Amygdala (tissue), 56 donors: ENCODE measurements at regions not wholly inside any gene's neighbourhood (a gene's known extent, or its start where the extent isn't known, plus 50 kb on each side); places are given as distances from the start of the nearest gene placed in this dataset.

Source experiments
- DNase-seq, 56 donors: peaks; one replicate each; lab custom pipeline; 2025; lab: John Stamatoyannopoulos, UW

DNA sequence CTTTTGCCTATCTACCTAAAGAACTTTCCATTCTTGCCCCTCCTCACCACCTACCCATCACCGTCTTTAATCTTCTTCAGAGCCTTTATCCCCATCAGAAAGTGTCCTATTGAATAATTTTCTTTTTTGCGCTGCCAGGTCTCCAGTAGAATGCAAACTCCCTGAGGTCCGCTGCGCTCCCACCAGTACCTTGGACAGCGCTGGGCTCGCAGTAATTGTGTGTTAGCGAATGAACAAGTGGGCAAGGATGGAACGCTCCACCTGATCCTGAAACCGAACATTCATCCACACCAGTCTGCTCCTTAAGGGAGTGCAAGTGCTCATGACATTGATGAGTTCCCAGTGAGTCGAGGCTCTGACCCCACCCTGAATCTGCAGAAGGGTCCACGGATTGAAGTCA, 391.2 kb downstream of the CDH26 start:
- no peak for DNase-seq

DNA sequence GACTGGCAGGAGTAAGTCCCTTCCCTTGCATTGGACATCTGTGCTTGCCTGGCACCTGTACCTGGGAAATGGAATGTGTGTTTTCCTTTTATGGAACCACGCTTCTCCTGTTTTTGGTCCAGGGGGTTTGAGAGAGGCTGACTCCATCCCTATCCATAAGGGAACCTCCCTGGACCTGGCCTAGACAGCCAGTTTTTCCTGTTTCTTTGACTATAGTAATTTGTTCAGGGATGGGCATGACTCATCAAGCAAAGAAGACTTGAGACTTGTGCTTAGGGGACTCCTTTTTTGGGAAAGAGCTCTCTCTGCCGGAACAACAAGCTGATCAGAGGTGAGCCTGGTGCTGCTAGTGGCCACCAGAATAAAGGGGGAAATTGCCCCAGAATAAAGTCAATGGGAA, 393.8 kb downstream of the CDH26 start:
- no peak for DNase-seq

DNA sequence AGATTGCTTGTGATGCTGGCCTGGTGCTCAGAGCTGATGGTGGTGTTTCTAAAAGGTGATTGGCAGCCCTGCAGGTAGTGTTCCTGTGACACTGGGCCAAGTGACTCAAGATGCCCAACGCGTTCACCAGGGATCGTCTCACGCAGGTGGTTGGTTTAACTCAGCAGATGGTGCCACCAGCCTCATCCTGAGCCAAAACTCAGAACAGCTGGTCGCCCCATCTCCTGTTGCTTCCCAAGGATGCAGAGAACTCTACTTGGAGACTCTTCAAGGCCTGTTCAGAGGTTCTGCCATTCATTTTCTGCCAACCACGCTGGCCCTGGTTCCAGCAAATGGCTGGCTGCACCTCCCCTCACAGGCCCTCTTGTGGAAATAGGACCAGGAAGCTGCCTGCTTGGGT, 394.4 kb downstream of the CDH26 start:
- DNase-seq, result no peak

DNA sequence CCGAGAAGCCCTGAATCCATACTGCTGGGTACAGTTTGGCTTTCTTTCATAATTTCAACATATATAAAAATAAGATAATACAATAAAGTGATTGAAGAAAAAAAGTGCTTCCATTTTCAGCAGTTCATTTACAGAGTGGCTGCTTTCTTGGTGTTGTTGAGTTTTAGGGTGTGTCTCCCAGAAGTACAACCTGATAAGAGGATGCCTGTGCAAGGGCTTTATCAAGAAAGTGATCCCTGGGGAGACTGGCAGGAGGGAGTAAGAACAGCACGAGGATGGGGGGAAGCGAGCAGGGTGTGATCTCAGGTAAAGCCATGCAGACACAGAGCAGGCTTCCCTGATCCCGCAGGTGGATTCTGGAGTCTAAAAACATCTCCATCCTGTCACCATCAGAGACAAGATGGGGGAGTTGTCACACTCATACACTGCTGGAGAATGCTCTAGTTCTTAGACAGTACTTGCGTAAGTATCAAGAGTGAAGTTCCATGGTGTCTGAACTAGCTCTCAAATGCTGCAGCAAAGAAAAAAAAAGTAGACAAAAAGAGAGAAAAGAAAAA, 395.9 kb downstream of the CDH26 start:
- DNase-seq, result no peak

DNA sequence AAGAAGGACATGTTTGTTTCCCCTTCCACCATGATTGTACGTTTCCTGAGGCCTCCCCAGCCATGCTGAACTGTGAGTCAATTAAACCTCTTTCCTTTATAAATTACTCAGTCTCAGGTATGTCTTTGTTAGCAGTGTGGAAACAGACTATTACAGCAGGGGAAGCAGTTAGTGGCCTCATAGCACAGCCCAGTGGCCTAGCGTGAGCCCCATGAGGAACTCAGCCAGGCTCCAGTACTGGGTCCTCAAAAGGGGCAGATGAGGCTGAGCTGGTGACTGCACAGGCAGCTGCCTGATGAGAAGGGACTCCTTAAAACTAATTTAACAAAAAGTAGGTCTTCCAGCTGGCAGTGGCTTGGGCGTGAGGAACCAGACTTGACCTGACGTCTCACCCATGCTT, 399.9 kb downstream of the CDH26 start:
- DNase-seq, result no peak

DNA sequence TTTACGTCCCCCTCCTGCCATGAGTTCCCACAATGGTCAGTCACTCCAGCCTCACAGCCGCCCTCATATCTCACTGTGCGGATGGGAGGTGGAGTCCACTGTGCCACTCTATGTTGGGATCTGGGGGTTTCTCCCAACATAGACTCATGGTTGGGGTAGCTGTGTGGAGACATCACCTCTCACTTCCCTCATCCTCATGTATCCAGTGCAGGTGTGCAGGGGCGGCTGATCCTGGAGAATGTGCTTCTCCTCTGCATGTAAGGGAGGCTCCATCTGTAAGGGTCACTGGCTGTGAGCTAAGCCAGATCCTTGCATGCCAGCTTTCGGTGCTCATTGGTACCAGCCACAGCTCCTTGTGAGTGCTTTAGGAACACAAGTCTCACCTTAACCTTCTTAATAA, 400.8 kb downstream of the CDH26 start:
- DNase-seq, result no peak

DNA sequence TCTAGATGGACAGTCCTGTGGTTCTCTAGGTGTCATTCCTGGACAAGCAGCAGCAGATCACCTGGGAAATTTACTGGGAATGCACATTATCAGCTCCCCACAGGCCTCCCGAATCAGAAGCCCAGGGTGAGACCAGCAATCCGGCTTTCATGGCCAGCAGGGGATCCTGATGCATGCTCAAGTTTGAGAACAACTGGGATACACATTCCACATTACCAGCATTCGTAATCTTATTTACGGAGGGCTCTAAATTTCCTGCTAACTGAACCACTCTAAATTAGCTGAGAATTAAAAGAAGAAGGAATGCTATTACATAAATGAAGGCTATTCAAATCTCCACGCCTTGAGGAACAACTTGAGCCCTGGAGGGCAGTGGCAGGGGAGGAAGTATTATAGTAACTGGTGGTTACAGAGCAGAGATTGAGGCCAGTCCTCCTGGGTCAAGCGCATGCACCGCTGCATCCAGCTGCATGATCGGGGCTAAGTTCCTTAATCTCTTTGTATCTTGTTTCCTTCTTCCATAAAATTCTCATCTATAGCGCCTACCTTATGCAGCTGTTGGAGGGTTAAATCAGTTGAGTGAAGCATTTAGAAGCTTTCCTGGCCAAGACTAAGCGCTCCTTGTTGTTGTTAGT, 403.7 kb downstream of the CDH26 start:
- DNase-seq, result no peak

DNA sequence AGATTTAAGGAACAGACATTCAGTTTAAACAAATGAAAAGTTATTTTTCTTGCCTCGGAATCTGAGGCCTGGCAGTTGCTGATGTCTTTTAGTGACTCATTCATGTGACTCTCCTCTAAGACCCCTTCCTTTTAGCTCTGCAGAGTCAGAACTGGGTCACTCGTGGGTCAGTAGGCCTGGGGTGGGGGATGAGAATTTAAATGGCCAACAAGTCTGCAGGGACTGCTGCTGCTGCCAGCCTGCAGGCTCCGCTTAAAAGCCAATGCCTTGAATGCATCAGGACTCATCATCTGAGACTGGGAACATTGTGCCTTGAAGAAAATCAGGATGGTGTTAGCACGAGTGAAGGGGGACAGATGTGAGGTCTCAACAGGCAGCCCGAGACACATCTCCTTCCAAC, 404.3 kb downstream of the CDH26 start:
- no peak for DNase-seq

DNA sequence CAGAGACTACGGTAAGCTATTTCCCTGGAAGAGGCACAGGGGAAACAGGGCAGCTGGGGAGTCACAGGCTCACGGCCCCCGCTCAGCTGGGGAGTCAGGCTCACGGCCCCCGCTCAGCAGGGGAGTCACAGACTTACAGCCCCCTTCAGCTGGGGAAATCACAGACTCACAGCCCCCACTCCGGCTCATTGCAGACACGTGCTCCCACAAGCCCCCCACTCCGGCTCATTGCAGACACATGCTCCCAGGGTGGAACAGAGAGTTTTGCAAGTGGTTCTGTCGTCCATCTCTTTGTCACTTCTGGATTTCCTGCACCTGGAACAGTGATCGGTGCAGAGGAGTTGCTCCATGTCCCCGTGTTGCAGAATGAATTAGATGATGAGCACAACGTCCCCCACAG, 405.5 kb downstream of the CDH26 start:
- DNase-seq, result no peak

DNA sequence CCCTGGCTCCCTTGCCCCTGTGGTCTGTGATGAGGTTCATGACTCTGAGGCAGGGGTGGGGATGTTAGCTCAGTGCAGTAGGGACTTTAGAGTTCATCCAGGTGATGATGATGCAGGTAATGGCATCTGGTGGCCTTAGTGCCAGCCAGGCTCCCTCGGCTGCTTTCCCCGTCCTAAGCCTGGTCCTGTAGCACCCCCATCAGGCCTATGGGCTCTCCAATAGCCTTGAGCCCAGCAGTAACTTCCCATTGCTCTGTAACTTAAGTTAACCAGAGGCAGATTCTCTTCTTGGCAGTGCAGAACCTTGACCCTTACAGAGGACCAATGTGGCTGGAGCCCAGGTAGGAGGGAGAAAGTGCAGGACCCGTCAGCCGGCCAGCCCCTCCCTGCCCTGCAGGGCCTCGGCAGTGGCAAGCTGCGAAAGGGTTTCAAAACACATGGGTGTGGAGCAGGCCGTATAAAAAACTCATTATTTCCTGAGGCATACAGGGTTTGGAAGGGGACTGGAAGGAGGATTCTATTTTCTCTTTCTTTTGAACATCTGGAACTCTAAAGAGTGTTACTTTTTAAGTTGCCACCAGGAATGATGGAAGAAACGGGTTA, 406.9 kb downstream of the CDH26 start:
- DNase-seq, result peak in 3 of 56 donors; percentile 5 to 19 (median 7)

DNA sequence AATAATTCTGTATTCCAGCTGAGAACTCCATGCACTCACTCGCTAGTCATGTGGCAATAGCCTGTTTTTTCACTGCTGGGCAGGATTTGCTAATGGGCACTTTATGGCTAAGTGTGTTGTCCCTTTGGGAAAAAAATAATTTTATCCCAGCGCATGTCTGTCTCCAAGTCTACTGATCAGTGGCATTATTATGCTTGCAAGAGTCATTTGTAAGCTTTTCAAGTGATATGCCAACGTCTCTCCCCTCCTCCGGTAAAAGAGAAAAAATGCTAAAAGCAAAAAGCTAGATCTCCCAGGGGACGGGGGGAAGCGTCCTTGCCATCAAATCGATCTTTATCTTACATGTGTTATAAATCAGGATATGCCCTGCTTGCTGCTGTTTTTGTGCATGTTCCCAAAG, 407.7 kb downstream of the CDH26 start:
- no peak for DNase-seq

DNA sequence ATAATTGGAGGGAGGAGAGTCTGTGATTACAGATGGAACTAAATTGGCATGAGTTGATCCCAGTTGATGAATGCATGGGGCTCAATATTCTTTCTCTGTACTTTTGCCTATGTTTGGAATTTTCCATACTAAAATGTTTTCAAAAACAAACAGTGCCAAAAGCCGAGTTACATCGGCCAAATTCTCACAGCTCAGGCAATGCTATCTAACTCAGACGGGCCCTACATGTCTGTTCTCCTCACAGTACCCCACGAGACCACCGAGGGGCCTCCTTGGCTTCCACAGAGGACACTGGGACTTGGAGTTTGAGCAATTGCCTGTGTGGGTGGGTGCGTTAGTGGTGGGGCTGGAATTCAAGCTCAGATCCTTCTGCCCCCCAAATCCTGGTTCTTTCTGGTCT, 413.2 kb downstream of the CDH26 start:
- no peak for DNase-seq

DNA sequence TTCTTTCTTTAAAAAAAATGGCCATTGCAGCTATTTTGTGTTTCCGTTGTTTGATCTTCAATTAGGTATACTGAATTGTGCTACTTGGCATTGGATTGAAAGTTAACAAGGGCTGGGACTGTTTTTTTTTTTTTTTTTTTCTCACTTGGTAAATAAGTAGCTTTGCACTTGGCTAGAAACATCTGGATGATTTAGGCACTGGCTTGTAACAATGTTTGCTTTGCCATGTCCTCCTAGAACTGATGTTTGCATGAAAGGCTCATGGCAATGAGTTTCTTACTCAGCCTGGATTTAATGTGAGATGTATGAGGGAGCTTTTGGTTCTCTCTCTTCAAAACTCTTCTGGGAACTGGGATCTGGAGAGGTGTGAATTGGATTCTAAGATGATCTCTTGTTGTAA, 414.1 kb downstream of the CDH26 start:
- no peak for DNase-seq

DNA sequence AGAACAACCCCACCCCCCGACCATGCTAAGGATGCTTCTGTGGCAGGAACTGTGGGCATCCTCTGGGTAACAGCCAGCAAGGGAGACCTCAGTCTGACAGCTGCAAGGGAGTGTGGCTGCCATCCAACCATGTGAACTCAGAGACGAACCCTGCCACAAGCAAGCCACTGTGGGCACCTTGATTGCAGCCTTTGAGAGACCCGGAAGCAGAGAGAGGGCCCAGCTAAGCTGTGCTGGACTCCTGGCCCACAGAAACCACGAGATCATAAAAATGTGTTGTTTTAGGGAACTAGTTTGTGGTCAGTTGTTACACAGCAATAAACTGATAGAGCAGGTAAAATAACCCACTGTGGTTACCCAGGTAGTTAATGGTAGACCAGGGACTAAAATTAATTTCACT, 414.6 kb downstream of the CDH26 start:
- no peak for DNase-seq

DNA sequence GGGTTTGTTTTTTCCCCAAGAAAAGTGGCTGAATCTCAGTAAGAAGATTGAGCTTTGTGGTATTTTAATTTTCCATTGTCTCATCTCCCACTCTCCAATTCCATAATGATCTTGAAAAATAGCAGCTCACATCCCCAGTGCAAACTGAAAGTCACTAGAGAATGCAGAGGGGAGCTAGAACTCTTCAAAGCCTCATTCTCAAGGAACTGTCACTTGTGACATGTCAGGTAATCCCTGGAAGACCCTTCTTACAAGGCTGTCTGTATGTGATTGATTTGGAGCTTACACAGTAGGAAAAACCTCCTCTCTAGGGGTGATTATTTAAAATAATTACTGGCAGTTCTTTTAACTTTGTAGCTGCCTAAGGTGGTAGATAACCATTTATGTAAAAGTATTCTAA, 420.4 kb downstream of the CDH26 start:
- DNase-seq, result no peak

DNA sequence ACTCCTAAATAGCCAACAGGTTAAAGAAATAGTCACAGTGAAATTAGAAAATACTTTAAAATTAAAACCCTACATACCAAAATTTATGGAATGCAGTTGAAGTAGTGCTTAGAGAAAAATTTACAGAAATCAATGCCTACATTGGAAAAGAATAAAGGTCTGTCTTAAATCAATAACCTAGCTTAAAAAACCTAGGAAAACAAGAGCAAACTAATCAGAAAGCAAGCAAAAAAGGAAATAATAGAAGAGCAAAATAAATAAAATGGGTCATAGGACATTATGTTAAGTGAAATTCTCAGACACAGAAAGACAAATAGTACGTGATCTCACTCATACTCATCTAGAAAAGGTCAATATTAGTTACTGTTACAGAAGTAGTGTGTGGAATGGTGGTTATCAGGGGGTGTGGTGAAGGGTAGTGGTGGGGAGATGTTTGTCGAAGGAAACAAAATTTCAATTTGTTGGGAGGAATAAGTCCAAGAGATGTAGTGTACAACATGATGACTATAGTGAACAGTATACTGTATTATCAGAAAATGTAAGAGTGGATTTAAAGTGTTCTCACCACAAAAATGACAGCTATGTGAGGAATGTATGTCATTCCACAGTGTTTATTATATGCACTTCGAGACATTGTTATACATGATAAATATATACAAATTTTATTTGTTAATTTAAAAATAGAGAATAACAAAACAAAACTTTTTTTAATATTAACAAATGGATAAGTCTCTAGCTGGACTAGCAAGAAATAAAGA, 423.6 kb downstream of the CDH26 start:
- no peak for DNase-seq

DNA sequence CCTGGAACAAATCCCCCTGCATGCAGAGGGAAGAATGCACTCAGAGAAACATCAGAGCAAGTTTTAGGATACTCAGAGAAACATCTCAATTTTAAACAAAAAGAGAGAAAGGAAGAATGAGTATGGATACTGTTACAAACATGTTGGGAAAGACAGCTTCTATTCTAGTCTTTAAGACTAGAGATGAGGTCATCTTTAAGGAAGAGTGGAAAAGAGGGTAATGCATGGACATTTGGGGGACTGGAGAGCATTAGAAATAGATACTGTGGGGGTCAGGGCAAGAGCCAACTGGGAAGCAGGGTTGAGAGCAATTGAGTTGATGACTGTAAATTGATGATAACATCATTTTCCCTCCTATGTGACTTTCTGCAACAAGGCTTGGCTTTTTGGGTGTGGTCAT, 431.2 kb downstream of the CDH26 start:
- no peak for DNase-seq

DNA sequence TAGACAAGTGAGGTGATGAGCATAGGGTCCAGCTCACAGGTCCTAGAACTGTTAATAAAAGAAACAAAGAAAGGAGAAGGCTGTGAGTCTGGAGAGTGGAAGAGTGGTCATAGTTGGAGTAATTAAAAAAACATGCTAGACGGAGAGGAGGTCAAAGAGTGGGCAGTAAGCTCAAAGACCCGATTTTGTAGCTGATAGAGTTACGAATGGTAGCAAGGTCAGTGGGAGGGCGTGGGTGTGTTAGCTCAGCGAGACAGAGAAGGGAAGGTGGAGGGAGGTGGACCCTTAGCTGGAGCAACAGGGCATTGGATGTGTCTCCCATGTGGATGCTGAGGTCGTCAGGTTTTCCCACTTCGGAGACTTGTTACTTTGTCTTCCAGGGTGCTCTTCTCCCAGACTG, 431.7 kb downstream of the CDH26 start:
- DNase-seq, result no peak

DNA sequence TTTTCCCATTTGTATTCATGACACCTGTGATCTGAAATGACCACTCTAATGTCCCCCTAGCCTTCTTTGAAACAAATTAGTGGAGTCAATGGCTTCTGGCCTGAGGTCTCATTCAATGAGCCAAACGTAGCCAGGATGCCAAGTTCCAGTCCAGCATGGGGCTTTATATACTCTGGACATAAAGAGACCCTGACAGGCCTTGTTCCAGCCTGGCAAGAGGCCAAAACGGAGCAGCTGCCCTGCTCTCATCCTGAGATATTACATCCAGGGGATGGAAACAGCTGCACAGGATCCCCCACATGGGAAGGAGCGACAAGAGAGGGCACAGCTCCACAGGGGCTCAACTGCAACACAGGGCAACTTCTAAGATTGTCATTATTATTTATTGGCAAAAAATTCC, 437.8 kb downstream of the CDH26 start:
- no peak for DNase-seq

DNA sequence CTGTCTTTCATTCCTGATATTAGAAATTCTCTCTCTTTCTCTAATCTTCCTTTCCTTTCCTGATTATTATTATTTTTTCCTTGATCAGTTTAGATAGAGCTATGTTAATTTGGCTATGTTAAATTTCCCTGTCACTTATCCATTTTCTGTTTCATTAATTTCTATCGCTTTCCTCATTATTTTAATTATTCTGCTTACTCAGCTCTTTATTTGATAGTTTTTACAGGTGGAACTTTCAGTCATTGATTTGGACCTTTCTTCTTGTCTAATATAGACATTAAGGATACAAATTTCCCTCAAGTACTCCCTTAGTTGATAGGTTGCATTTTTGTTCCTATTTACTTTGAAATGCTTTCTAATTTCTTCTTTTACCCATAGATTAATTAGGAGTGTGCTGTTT, 442.3 kb downstream of the CDH26 start:
- no peak for DNase-seq

DNA sequence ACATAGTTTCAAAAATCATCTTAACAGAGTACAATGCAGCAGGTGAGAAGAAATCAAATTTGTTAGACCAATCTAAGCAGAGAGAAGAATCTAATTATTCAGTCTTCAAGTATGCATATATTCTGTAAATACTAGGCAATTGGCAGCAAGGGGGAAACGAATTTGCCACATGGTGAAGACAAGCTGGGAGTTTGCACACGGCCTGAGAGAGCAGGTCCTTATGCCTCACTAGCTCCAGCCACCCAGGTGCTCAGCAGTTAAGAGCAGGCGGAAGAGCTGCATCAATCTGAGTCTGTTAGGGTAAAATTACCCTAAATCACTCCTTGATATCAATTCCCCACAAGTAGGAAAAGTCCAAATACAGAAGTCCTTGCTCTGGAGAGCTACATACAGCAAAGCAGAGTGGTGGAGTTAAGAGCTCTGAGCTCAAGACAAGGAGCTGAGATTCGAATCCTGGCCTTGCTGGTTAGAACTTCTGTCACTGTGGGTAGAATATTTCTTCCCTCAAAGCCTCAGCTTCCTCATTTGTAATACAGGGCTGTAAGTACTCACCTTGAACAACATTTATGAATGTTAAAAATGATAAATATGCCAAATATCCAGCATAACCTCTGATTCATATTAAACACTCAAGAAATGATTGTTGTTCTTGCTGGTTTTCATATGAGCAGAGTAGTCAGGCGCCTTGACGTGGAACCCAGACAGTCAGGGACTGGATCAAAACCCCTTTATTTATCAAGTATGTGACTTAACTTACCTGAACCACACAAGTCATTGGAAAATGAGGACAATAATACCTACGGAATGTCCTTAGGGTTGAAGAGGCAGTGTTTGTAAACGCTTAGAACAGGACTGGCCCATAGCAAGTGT, 444.2 kb downstream of the CDH26 start:
- DNase-seq, result no peak
